Activated CD4-positive, alpha-beta T cell treated with anti-CD3 and anti-CD28 coated beads, Interleukin-2, Interleukin-4, amounts not matched to agents 100 ng/mL and 50 ng/mL, durations not matched to agents 16 hours and 8 hours (primary cell): ENCODE measurements at regions not wholly inside any gene's neighbourhood (a gene's known extent, or its start where the extent isn't known, plus 50 kb on each side); places are given as distances from the start of the nearest gene placed in this dataset.
"Not testable (repeated sequence)": the region's sequence is repeated elsewhere in the genome, so short reads cannot be mapped to it uniquely, and the experiment has no call there.

ENCODE experiments used
- DNase-seq: peaks from one replicate; pipeline ENCODE4 v3.0.0-alpha.2; 2020; ENCODE audit warnings: low spot score

- DNase-seq: no peak
Measured at GRCh38 chr5:104001136-104001535, 438.5 kb upstream of the NUDT12 start.

GRCh38 chr5:103993031-103993430, 430.4 kb upstream of the NUDT12 start:
- DNase-seq: no peak

- DNase-seq: no peak
Measured at GRCh38 chr5:103990064-103990463, 427.5 kb upstream of the NUDT12 start.

GRCh38 chr5:103981592-103981991, 419.0 kb upstream of the NUDT12 start:
- no peak for DNase-seq

GRCh38 chr5:103973669-103974068, 411.1 kb upstream of the NUDT12 start:
- DNase-seq: no peak

GRCh38 chr5:103966295-103966694, 403.7 kb upstream of the NUDT12 start:
- DNase-seq: not testable (repeated sequence)

- no peak for DNase-seq
Measured at GRCh38 chr5:103962023-103962422, 399.4 kb upstream of the NUDT12 start.

GRCh38 chr5:103953601-103954382, 391.2 kb upstream of the NUDT12 start:
- DNase-seq: no peak

- no peak for DNase-seq
Measured at GRCh38 chr5:103951776-103952175, 389.2 kb upstream of the NUDT12 start.

- DNase-seq: no peak
Measured at GRCh38 chr5:103943230-103943629, 380.6 kb upstream of the NUDT12 start.

- no peak for DNase-seq
Measured at GRCh38 chr5:103942587-103943186, 380.1 kb upstream of the NUDT12 start.

- no peak for DNase-seq
Measured at GRCh38 chr5:103941596-103941995, 379.0 kb upstream of the NUDT12 start.

- DNase-seq: no peak
Measured at GRCh38 chr5:103938146-103938695, 375.6 kb upstream of the NUDT12 start.

- no peak for DNase-seq
Measured at GRCh38 chr5:103929338-103930013, 366.9 kb upstream of the NUDT12 start.

- no peak for DNase-seq
Measured at GRCh38 chr5:103927739-103928138, 365.1 kb upstream of the NUDT12 start.

- DNase-seq: no peak
Measured at GRCh38 chr5:103923616-103924168, 361.1 kb upstream of the NUDT12 start.

GRCh38 chr5:103919506-103919905, 356.9 kb upstream of the NUDT12 start:
- DNase-seq: no peak

- DNase-seq: no peak
Measured at GRCh38 chr5:103918668-103919367, 356.2 kb upstream of the NUDT12 start.

GRCh38 chr5:103915081-103915480, 352.5 kb upstream of the NUDT12 start:
- DNase-seq: no peak

GRCh38 chr5:103910786-103911185, 348.2 kb upstream of the NUDT12 start:
- no peak for DNase-seq

- DNase-seq: no peak
Measured at GRCh38 chr5:103910011-103910410, 347.4 kb upstream of the NUDT12 start.

- DNase-seq: no peak
Measured at GRCh38 chr5:103909391-103909790, 346.8 kb upstream of the NUDT12 start.
